ENCODE measurements at regions not wholly inside any gene's neighbourhood (a gene's known extent, or its start where the extent isn't known, plus 50 kb on each side); places are given as distances from the start of the nearest gene placed in this dataset.
A peak's percentile ranks its signal among the peaks of the same experiment; 100 is the strongest.

DNA sequence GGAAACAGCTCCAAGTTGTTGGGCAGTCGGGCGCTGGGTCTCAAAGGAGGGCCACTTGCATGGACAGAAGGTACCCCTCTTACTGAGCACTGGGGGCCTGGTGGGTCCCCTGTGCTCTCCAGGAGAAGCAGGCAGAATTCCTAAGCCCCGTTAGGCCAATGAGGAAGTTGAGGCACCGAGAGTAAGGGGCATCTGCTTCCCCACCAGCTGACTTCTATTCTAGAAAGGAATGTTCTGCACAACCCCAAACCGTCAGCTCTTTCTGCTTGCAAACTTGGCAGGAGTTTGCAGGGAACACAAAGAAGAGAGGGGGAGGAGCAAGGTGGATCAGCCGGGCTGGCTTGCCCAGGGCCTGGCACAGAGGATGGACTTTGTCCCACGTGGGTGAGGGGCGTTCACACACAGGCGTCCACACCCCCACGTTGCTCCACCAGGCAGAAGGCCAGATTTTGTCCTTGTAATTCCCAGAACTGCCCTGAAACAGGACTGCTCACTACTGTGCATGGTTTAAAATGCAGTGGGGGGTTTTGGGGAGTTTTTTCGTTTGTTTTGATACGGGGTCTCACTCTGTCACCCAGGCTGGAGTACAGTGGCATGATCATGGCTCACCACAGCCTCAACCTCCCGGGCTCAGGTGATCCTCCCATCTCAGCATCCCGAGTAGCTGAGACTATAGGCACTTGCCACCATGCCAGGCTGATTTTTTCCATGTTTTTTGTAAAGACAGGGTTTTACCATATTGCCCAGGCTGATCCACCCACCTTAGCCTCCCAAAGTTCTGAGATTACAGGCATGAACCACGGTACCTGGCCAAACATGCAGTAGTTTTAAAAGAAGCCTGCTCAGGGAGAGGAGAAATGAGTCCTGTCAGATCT lies 93.3 kb downstream of the SNX5 start (continued):
- TF ChIP-seq, protein P1, sequence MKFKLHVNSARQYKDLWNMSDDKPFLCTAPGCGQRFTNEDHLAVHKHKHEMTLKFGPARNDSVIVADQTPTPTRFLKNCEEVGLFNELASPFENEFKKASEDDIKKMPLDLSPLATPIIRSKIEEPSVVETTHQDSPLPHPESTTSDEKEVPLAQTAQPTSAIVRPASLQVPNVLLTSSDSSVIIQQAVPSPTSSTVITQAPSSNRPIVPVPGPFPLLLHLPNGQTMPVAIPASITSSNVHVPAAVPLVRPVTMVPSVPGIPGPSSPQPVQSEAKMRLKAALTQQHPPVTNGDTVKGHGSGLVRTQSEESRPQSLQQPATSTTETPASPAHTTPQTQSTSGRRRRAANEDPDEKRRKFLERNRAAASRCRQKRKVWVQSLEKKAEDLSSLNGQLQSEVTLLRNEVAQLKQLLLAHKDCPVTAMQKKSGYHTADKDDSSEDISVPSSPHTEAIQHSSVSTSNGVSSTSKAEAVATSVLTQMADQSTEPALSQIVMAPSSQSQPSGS (CRISPR knock-in tag; IDR thresholded peaks at IDR 0.05), result peak; percentile 92
- TF ChIP-seq, protein P2, sequence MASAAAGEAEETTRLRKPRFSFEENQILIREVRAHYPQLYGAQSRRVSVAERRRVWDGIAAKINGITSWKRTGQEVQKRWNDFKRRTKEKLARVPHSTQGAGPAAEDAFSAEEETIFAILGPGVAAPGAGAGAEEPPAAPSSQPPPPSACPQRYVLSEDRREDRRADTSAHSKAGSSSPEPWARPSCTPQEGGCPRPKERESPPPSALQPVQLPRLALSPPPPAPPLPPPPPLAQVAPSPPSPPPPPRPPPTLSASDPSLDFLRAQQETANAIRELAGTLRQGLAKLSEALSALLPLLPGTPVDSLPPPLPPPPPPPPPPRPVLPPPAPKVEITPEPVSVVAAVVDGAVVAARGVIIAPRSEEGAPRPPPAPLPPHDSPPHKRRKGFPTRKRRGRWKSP (CRISPR knock-in tag; IDR thresholded peaks at IDR 0.05), result peak; percentile 72; the same call in 1 of the 2 replicates
- TF ChIP-seq, protein P3, sequence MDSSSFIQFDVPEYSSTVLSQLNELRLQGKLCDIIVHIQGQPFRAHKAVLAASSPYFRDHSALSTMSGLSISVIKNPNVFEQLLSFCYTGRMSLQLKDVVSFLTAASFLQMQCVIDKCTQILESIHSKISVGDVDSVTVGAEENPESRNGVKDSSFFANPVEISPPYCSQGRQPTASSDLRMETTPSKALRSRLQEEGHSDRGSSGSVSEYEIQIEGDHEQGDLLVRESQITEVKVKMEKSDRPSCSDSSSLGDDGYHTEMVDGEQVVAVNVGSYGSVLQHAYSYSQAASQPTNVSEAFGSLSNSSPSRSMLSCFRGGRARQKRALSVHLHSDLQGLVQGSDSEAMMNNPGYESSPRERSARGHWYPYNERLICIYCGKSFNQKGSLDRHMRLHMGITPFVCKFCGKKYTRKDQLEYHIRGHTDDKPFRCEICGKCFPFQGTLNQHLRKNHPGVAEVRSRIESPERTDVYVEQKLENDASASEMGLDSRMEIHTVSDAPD (CRISPR knock-in tag; IDR thresholded peaks at IDR 0.05), result peak; percentile 94
- TF ChIP-seq GATAD1 (CRISPR knock-in tag; IDR thresholded peaks at IDR 0.05), result peak; percentile 71
- TF ChIP-seq, protein P4, sequence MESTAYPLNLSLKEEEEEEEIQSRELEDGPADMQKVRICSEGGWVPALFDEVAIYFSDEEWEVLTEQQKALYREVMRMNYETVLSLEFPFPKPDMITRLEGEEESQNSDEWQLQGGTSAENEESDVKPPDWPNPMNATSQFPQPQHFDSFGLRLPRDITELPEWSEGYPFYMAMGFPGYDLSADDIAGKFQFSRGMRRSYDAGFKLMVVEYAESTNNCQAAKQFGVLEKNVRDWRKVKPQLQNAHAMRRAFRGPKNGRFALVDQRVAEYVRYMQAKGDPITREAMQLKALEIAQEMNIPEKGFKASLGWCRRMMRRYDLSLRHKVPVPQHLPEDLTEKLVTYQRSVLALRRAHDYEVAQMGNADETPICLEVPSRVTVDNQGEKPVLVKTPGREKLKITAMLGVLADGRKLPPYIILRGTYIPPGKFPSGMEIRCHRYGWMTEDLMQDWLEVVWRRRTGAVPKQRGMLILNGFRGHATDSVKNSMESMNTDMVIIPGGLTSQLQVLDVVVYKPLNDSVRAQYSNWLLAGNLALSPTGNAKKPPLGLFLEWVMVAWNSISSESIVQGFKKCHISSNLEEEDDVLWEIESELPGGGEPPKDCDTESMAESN (CRISPR knock-in tag; conservative IDR thresholded peaks at IDR 0.05), result peak; percentile 64; the same call in 1 of the 2 replicates
- peak; percentile 73; the same call in 1 of the 2 replicates for TF ChIP-seq ZIK1 (CRISPR knock-in tag; IDR thresholded peaks at IDR 0.05; ENCODE audit: borderline replicate concordance, low read depth)
- TF ChIP-seq, protein P5, sequence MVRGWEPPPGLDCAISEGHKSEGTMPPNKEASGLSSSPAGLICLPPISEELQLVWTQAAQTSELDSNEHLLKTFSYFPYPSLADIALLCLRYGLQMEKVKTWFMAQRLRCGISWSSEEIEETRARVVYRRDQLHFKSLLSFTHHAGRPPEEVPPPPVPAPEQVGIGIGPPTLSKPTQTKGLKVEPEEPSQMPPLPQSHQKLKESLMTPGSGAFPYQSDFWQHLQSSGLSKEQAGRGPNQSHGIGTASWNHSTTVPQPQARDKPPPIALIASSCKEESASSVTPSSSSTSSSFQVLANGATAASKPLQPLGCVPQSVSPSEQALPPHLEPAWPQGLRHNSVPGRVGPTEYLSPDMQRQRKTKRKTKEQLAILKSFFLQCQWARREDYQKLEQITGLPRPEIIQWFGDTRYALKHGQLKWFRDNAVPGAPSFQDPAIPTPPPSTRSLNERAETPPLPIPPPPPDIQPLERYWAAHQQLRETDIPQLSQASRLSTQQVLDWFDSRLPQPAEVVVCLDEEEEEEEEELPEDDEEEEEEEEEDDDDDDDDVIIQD (CRISPR knock-in tag; IDR thresholded peaks at IDR 0.05; ENCODE audit: low read depth), result peak; percentile 56; the same call in 1 of the 2 replicates
- peak; percentile 55; the same call in 1 of the 2 replicates for TF ChIP-seq ZNF766 (CRISPR knock-in tag; IDR thresholded peaks at IDR 0.05; ENCODE audit: borderline replicate concordance)
- peak; percentile 99 for TF ChIP-seq HDAC2 (CRISPR knock-in tag; IDR thresholded peaks at IDR 0.05)
- no peak for TF ChIP-seq HCFC1 (IDR thresholded peaks at IDR 0.05; ENCODE audit: low read depth, low read length)
- TF ChIP-seq, protein P6, sequence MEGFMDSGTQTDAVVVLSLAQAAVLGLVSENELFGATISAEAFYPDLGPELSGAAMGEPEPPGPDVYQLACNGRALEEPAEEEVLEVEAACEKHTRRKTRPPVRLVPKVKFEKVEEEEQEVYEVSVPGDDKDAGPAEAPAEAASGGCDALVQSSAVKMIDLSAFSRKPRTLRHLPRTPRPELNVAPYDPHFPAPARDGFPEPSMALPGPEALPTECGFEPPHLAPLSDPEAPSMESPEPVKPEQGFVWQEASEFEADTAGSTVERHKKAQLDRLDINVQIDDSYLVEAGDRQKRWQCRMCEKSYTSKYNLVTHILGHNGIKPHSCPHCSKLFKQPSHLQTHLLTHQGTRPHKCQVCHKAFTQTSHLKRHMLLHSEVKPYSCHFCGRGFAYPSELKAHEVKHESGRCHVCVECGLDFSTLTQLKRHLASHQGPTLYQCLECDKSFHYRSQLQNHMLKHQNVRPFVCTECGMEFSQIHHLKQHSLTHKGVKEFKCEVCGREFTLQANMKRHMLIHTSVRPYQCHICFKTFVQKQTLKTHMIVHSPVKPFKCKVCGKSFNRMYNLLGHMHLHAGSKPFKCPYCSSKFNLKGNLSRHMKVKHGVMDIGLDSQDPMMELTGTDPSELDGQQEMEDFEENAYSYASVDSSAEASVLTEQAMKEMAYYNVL (CRISPR knock-in tag; IDR thresholded peaks at IDR 0.05; ENCODE audit: borderline replicate concordance), result peak; percentile 88
- no peak for TF ChIP-seq ZNF430 (CRISPR knock-in tag; IDR thresholded peaks at IDR 0.05)
- TF ChIP-seq ZBTB7A (CRISPR knock-in tag; IDR thresholded peaks at IDR 0.05), result peak; percentile 97
- TF ChIP-seq ZNF180 (CRISPR knock-in tag; IDR thresholded peaks at IDR 0.05; ENCODE audit: borderline replicate concordance, low read depth), result 0 out of 2 replicates have a peak, but pooled peaks have one; percentile 32
- TF ChIP-seq ZMYM4 (CRISPR knock-in tag; IDR thresholded peaks at IDR 0.05), result peak; percentile 83
- no peak for TF ChIP-seq ZNF337 (CRISPR knock-in tag; IDR thresholded peaks at IDR 0.05; ENCODE audit: borderline replicate concordance, low read depth)
- TF ChIP-seq PHF8 (CRISPR knock-in tag; IDR thresholded peaks at IDR 0.05), result peak; percentile 56
- TF ChIP-seq RFX1 (IDR thresholded peaks at IDR 0.05), result no peak
- no peak for TF ChIP-seq ZNF367 (CRISPR knock-in tag; IDR thresholded peaks at IDR 0.05; ENCODE audit: borderline replicate concordance)
- no peak for TF ChIP-seq FLYWCH1 (CRISPR knock-in tag; IDR thresholded peaks at IDR 0.05)

Measured in HepG2 (cell line).